GM18907 (cell line): ENCODE measurements at regions not wholly inside any gene's neighbourhood (a gene's known extent, or its start where the extent isn't known, plus 50 kb on each side); places are given as distances from the start of the nearest gene placed in this dataset.

ENCODE experiments used
- ATAC-seq: cut with Tn5 transposase; IDR thresholded peaks from one replicate; pipeline ENCODE4 v1.9.1; 2021; ENCODE audit warnings: mild to moderate bottlenecking, moderate library complexity; ENCODE audit not compliant: unreplicated experiment

DNA sequence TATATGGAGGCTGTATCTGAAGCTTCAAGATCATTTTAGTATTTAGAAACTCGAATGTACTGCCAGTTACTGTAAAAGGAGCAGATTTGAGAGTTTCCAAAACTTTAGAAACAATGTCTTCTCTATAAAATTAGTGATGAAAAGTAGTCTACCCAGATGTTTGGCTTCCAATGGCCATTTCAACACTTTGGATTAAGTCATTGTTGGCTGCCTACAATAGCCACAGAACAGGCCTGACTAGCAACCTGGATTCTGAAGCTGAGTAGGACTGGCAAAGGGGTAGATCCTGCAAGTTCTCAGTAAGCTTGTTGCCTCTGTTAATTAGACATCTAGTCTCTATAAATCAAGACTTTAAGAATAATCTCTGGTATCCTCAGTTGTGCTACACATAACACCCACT, 239.0 kb upstream of the KCNMB2 start:
- no peak for ATAC-seq

GRCh38 chr3:178297740-178298139, 238.5 kb upstream of the KCNMB2 start:
- ATAC-seq, result no peak

DNA sequence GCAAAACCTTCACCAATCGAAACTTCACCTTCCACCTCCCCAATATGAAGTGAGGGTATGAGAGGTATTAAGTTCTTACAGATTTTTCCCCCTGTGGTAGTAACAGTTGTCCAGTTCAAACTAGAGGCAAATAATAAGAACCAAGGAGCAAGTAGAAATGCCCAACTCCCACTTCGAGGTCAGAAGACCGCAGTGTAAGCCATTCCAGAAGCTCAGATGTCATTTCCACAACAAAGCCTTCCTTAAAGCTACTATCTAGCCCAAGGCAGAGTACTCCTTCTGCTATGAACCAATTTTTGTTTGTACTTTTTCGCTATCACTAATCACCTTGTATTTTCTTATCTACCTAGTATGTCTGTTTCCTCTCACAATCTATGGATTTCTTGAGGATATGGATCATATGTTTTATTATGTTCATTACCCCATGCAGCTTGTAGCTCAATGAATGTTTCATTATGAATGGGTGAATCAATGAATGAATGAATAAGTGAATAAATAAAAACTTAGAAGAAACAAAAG, 235.7 kb upstream of the KCNMB2 start:
- ATAC-seq, result no peak

GRCh38 chr3:178302966-178303930, 233.0 kb upstream of the KCNMB2 start:
- no peak for ATAC-seq

- no peak for ATAC-seq
These were observed 231.3 kb upstream of the KCNMB2 start for GRCh38 chr3:178304758-178305467.

DNA sequence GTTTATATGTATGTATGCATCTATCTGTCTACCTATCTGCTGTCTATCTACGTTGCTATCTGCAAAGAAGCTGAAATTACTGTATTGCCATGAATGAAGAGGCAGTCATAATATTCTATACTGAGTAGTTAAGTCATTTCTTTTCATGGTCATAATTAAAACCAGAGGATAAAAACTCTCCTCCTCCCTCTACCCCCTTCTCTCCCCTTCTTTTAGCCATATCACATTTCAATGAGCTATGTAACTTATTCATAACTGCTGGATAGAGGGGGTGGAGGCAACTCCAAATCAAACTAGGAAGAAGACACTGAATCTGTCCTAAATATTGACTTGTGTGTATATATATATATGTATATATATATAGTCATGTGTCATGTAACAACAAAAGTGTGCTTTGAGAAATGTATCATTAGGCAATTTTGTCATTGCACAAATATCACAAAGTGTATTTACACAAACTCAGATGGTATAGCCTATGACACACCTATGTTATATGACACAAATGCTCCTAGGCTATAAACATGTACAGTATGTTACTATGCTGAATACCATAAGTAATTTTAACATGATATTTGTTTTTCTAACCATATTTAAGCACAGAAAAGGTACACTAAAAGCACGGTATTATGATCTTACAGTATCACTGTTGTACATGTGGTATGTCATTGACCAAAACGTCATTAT, 229.7 kb upstream of the KCNMB2 start:
- ATAC-seq, result no peak

- ATAC-seq, result no peak
These were observed 227.5 kb upstream of the KCNMB2 start for GRCh38 chr3:178308771-178309170.

DNA sequence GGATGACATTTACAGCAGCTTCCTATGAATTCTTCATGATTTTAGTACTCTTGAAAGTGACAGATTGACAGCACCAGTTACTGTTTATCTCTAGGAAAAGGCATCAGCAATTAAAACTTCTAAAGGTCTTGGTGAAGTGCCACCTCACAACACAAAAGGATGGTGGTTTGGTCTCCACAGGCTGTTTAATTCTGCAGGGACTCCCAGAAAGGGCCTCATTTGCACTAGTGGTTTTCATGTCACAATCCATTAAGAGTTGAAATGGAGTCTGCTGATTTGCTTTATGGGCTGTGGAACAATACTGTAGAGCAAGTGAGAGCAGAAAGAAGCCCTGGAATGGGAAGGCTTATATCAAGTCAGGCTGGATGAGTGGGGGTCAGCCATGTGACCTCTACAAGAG, 225.3 kb upstream of the KCNMB2 start:
- ATAC-seq, result no peak

DNA sequence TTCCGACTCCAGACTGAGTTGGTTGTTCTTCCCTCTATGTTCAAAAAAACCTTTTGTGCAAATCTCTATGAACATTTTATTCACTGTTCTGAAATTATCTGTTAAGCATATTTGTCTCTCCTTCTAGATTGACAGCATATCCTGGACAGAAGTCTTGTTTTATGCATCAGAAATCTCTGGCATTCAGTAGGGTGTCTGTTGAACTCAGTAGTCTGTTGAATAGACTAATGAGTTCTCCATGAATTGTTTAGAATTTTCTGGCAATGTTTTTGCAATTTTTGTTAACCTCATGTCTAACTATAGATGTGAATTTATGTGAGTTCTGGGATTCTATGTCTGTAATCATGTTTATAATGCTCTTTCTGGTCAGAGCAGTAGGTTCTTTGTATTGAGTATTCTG, 222.5 kb upstream of the KCNMB2 start:
- ATAC-seq, result no peak

DNA sequence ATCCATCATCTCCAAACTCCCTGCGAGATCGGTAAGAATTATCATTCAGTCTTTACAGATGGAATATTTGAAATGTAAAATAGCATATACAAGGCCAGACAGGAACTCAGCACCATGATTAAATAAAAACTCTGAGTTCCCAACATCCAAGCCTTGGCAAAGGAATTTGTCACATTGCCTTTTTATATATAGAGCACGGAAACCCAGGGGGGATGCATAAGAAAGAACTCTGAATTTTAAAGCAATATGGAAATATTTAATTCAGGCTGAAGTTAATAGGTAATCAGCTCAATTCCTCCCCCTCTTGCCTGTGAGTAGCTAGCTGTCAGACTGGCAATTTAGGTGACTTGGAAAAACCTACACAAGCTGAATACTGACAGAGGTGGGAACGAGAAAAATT, 217.9 kb upstream of the KCNMB2 start:
- ATAC-seq, result no peak

DNA sequence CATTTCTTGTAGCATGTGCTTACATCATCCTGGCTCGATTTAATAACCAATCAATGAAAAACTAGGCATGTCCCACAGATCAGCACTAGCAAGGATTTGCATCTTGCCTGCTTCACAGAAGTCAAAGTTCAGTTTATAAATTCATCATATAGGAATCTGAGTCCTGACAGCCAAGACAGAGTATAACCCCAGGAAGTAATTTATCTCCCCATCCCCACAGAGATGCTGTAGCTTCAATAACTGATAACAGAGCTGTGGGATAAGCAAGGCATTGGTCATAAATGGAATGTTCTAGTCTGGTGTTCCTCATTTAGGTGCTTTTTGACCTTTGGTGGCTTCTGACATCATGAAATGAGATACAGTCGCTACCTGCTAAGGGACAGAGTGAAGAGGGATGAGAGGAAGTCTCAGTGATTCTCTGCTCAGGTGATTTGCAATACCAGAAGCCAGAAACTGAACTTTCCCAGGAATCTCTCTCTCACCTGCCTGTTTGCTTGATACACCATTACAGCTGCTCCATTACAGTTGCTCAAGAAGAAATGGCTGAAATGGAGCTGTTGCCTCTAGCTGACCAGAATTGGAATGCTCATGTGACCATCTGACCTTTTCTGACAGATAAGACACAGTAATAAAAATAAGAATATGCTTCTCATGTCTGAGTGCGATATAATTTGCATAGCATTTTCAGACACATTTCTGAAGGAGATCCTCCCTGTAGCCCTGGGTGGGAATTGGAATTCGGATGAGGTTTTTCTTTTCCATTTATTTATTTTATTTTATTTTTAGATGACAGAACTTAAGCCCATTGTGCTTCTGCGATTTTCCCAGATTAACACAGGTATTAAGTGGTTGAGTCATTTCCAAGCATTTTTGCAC, 217.1 kb upstream of the KCNMB2 start:
- ATAC-seq, result no peak

DNA sequence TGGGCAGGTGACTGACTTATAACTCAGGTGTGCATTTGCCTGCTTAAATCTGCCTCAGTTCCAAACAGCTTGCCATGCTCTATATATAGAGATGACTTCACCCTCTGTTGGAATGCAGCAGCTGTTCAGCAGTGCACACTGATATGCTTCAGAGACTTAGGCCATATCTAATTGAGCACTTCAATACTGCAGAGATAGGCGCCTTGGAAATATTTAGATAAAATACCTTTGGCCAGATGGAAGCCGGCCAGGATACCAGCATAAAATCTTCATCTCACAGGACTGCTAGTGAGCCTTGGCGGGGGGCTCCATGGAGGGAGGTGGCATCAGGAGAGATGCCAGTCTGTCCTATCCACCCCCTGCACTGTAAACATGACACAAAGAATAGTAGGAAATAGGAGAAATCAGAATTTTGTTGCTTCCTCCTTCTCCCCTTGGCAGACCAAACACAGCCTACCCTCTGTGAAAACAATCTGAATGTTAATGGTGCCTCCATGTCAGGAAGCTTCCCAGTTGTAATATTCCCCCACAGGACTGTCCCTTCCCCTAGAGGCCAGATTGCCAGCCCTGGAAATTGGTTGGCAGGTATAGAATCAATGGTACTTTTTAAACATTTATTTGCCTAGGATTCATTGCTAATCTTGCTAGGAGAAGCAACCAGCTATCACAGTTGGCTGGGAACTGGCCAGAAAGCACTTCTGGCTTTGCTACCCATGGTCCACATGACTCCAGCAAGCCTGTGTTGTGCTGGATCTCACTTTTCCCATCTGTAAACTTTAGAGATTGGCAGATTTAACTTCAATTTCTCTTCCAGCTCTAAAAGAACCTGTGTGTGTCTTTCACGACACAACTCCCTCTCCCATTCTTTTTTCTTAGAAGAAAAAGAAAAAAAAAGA, 215.5 kb upstream of the KCNMB2 start:
- no peak for ATAC-seq

GRCh38 chr3:178324356-178324755, 211.9 kb upstream of the KCNMB2 start:
- ATAC-seq, result no peak

- no peak for ATAC-seq
These were observed 210.9 kb upstream of the KCNMB2 start for GRCh38 chr3:178325330-178325729.

DNA sequence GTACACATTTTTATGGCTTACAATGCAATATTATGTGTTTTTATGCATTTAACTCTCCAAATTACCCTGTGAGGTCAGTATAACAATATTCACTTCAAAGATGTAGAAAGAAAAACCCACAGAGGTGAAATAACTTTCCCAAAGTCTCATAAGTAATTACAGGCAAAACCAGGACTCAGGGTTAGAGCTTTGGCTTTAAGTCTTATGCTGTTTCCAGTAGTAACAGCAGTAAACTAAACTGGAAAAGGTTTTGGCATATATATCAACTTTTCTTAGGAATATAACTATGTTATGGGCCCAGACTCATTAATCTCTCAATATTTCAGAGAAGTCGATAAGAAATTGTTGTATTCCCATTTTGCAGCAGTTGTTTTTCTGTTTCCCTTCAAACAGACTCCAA, 206.3 kb upstream of the KCNMB2 start:
- no peak for ATAC-seq

- ATAC-seq, result no peak
These were observed 202.0 kb upstream of the KCNMB2 start for GRCh38 chr3:178334239-178334638.

DNA sequence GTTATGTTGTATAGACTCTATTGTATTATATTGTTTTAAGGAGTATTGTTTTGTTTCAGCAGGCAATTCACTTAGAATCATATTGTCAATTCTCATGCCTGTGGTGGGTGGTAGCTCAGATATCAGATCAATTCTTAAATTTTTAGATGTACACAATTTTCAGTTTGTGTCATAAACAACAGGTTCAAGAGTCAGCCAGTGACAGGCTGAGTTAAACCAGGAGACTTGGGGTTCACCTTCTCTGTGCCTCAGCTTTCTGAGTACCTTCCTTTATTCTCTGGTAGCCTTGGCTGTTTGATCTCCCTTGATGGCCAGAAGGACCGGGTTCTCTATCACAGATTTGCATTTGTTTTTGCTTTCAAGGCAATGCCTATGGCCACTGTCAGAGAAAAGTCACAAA, 199.9 kb upstream of the KCNMB2 start:
- no peak for ATAC-seq

DNA sequence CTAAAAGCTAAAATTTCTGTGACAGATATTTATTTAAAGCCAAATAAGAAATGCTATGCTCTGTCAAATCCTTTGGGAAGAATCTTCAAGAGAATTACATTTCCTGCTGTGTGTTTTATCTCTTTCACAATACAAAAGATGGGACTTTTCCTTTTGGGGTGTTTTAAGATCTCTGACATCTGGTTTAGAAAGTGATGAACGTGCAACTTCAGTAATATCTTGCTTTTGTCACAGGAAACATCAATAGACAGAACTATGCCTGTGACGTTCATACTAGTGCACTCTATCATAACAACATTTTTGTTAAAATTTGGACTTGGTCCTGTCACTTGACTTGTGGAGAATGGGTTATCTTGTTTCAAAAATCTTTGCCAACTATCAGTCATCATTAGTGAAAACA, 195.7 kb upstream of the KCNMB2 start:
- ATAC-seq, result no peak

GRCh38 chr3:178341636-178342035, 194.6 kb upstream of the KCNMB2 start:
- ATAC-seq, result no peak
